ENCODE measurements at regions not wholly inside any gene's neighbourhood (a gene's known extent, or its start where the extent isn't known, plus 50 kb on each side); places are given as distances from the start of the nearest gene placed in this dataset.

DNA sequence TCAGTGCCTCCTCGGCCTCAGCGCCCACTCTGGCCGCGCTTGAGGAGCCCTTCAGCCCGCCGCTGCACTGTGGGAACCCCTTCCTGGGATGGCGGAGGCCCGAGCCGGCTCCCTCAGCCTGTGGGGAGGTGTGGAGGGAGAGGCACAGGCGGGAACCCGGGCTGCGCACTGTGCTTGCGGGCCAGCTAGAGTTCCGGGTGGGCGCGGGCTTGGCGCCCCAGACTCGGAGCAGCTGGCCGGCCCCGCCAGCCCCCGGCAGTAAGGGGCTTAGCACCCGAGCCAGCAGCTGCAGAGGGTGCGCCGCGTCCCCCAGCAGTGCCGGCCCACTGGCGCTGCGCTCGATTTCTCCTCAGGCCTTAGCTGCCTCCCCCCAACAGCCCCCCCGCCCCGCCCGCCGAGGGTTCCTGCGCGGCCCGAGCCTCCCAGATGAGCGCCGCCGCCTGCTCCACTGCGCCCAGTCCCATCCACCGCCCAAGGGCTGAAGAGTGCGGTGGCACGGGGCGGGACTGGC, 1137.0 kb downstream of the PCDH18 start:
- no peak for DNase-seq (ENCODE audit: low read depth)

- DNase-seq (ENCODE audit: low read depth) = no peak
Observed at GRCh38 chr4:136392576-136392975, 1139.7 kb downstream of the PCDH18 start.

- DNase-seq (ENCODE audit: low read depth) = no peak
Observed at GRCh38 chr4:136390824-136391223, 1141.5 kb downstream of the PCDH18 start.

DNA sequence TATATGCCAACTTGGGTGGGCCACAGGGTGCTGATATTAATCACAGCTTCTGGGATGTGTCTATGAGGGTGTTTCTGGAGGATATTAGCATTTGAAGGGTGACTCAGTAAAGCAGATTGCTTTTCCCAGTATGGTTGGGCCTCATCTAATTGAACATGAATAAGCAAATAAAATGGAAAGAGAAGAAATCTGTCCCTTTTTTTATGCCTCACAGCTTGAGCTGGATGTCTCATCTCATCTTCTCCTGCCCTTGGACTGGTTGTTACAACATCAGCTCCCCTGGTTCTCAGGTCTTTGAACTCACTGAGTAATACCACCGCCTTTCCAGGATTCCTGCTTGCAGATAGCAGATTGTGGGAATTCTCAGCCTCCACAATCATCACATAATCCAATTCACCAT, 1149.2 kb downstream of the PCDH18 start:
- no peak for DNase-seq (ENCODE audit: low read depth)

- no peak for DNase-seq (ENCODE audit: low read depth)
Observed at GRCh38 chr4:136371231-136371630, 1161.1 kb downstream of the PCDH18 start.

DNA sequence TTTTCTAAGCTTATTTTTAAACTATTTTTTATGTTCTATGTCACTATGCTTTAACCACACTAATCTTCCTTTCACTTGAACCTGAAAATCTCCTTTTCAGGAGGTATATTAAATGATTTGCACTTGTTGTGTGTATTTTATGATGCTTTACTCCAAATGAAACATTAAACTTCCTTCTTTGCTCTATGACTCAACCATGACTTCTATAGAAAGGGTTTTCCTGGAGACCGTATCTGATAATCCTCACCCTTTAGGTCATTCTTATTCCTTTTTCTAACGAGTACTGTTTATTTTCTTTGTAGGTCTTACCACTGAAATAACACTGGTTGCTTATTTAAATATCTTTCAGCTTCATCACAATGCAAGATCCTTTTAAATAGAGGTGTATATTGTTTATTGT, 1163.2 kb downstream of the PCDH18 start:
- no peak for DNase-seq (ENCODE audit: low read depth)

GRCh38 chr4:136357556-136357955, 1174.7 kb downstream of the PCDH18 start:
- DNase-seq (ENCODE audit: low read depth) = no peak

- DNase-seq (ENCODE audit: low read depth) = no peak
Observed at GRCh38 chr4:136355970-136356369, 1176.3 kb downstream of the PCDH18 start.

DNA sequence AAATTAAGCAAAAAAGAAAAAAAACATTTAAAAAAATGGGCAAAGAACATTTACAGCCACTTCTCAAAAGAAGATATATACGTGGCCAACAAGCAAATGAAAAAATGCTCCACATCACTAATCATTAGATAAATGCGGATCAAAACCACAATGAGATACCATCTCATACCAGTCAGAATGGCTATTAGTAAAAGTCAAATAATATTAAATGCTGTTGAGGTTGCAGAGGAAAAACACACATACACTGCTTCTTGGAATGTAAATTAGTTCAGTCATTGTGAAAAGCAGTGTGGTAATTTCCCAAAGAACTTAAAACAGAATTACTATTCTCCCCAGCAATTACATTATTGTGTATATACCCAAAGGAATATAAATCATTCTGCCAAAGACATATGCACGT, 1189.0 kb downstream of the PCDH18 start:
- no peak for DNase-seq (ENCODE audit: low read depth)

DNA sequence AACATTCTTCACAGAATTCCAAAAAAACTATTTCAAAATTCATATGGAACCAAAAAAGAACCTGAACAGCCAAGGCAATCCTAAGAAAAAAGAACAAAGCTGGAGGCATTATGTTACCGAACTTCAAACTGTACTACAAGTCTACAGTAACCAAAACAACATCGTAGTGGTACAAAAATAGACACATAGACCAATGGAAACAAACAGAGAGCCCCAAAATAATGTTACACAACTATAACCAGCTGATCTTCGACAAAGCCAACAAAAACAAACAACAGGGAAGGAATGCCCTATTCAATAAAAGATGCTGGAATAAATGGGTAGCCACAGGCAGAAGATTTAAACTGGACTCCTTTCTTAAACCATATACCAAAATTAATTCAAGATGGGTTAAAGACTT, 1189.6 kb downstream of the PCDH18 start:
- DNase-seq (ENCODE audit: low read depth) = no peak

- DNase-seq (ENCODE audit: low read depth) = no peak
Observed at GRCh38 chr4:136337216-136337615, 1195.1 kb downstream of the PCDH18 start.

DNA sequence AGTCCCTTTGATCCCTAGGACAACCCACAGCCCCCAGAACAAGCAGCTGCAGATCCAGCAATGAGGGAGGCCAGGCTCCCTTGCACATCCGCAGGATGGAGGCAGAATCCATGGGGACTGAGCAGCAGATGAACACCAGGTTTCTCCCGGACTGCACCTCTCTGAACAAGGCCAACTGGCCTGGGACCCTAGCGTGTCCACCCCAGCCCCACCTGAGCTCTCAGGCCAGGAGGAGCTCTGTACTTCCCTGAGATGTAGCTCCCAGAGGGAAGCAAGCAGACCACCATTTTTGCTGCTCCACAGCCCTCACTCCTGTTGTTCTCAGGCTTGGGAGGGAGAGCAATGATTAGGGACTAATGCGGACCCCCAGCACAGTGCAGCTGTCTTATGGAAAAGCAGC, 1195.8 kb downstream of the PCDH18 start:
- DNase-seq (ENCODE audit: low read depth) = no peak

DNA sequence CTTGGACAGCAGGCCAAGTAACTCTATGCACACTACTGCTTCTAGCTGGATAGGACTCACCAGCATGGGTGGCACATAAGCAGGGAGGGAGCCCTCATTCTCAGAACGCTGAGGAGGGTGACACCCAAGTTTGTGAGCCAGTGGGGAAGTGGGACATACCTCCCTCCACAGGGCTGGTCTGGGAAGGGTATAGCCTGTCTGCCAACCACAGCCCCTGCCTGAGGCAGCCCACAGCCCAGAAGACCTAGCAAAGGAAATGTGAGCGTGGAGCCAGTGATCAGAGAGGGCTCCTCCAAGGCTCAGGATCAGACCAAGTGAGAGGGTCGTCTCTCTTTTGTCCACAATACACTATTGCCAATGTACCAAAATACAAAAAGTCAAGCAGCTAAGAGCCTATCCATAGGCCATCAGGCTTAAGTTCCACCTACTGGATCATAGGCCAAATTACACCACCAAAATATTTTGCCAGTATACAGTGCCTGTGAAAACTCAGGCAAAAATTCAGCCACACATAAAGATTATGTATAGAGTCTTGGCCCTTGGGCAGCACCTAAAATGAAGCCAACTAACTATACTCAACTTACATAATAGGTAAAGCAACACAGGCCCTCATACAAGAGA, 1203.1 kb downstream of the PCDH18 start:
- DNase-seq (ENCODE audit: low read depth) = no peak

- DNase-seq (ENCODE audit: low read depth) = no peak
Observed at GRCh38 chr4:136328131-136328530, 1204.2 kb downstream of the PCDH18 start.

- no peak for DNase-seq (ENCODE audit: low read depth)
Observed at GRCh38 chr4:136320465-136320813, 1211.9 kb downstream of the PCDH18 start.

DNA sequence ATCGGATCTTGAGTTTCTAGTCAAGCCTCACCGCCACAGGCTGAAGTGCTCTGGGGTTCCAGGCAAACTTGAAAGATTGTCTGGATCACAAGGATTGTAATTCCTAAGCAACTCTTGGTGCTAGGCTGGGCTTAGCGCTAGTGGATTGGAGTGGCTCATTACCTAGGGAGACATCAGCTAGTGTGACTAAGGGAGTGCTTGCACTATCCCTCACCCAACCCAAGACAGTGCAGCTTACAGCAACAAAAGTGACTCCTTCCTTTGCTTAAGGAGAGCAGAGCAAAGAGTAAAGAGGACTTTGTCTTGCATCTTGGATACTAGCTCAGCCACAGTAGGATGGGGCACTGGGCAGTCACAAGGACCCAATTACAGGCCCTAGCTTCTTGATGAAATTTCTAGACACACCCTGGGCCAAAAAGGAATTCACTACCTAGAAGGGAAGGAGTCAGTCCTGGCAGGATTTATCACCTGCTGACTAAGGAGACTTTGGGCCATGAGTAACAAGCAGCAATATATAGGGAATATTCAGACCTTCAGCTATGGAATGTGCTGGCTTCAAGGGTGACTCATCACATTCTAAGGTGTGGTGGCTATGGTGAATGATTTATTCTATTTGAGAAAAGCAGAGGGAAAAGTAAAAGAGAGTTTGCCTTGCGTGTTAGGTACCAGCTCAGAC, 1212.4 kb downstream of the PCDH18 start:
- no peak for DNase-seq (ENCODE audit: low read depth)

GRCh38 chr4:136316961-136317360, 1215.3 kb downstream of the PCDH18 start:
- DNase-seq (ENCODE audit: low read depth) = no peak

DNA sequence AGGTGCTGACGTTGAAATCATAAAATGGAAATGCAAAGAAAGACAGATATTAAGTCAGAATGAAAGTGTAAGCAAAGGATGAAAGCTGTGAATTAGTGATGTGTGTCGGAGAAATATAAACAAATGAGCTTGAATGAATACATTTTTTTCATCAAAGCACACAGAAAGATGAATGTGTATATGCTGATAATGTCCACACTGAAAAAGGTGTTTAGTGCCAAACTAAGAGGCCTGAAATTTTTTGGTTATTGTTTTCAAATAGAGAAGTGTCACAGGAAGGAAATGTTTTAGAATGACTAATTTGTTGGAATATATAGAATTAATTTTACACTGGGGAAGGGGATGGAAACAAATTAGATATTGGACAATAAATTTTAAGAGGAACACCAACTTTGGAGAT, 1217.6 kb downstream of the PCDH18 start:
- no peak for DNase-seq (ENCODE audit: low read depth)

GRCh38 chr4:136311774-136312173, 1220.5 kb downstream of the PCDH18 start:
- DNase-seq (ENCODE audit: low read depth) = no peak

- DNase-seq (ENCODE audit: low read depth) = no peak
Observed at GRCh38 chr4:136307765-136308164, 1224.5 kb downstream of the PCDH18 start.

DNA sequence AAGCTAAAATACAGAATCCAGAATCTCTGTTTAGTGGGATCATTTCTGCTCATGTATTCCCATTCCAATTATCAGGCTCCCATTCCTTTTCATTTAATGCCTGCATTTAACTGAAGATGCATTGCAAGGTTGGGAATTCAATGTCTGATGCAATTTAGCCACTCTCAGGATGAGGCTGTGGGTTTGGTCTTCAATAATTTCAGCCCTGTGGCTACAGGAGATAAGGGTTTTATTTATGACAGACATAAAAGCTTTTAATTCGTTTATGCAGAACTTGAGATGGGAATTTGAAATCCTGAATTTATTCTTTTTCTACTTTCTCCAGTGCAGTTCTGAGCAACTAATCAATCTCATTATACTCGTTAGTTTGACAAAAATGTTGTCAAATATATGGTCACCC, 1225.9 kb downstream of the PCDH18 start:
- no peak for DNase-seq (ENCODE audit: low read depth)

- no peak for DNase-seq (ENCODE audit: low read depth)
Observed at GRCh38 chr4:136302566-136302965, 1229.7 kb downstream of the PCDH18 start.

DNA sequence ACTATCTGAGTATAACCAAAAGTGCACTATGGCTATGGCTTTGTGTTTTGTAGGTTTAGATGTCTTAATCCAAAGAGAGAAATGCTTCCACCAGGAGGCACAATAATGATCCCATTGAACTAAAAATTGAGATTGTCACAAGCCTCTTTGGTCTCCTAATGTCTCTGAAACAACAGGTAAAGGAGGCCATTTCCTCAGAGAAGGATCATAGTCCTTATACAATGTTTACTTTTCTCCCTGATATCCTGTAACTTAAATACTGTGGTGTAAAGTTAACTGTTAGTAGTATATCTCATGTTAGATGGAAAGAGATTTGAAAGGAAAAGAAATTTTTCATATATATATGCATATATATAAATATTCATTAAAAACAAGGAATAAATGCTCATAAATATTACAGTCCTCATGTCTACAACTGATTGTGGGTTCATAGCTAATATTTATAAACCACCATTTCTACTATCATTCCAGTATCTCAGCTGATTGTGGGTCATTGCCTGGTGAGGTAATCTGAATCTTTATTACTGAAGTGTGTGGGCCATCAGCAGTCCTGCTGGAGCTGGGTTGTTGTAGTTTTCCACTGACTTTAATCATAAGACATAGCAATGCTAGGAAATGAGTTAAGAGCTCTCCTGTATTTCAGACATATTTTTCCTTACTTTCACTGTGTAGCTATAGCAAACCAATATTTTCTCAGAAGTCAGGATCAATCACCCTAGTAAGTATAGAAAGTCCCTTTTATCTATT, 1230.4 kb downstream of the PCDH18 start:
- DNase-seq (ENCODE audit: low read depth) = no peak

Measured in GM04503 (cell line).